ENCODE measurements at regions not wholly inside any gene's neighbourhood (a gene's known extent, or its start where the extent isn't known, plus 50 kb on each side); places are given as distances from the start of the nearest gene placed in this dataset.

- no peak for FAIRE-seq
- TF ChIP-seq TAF1 (IDR thresholded peaks at IDR 0.05; ENCODE audit: borderline replicate concordance, low read depth, low read length) (no peak), POLR2AphosphoS5 (IDR thresholded peaks at IDR 0.05; ENCODE audit: low read depth, low read length) (no peak), POLR2A (IDR thresholded peaks at IDR 0.05; ENCODE audit: low read depth, low read length) (no peak)
- no peak for DNase-seq (ENCODE audit: insufficient read length)
Measured at GRCh38 chr5:8493176-8493575, 624.2 kb downstream of the MTRR start.

GRCh38 chr5:8500426-8500825 lies 631.5 kb downstream of the MTRR start:
- TF ChIP-seq POLR2AphosphoS5 (IDR thresholded peaks at IDR 0.05; ENCODE audit: low read depth, low read length) (no peak), POLR2A (IDR thresholded peaks at IDR 0.05; ENCODE audit: low read depth, low read length) (no peak), TAF1 (IDR thresholded peaks at IDR 0.05; ENCODE audit: borderline replicate concordance, low read depth, low read length) (no peak)
- DNase-seq (ENCODE audit: insufficient read length): no peak
- no peak for FAIRE-seq

- TF ChIP-seq TAF1 (IDR thresholded peaks at IDR 0.05; ENCODE audit: borderline replicate concordance, low read depth, low read length) (no peak), POLR2AphosphoS5 (IDR thresholded peaks at IDR 0.05; ENCODE audit: low read depth, low read length) (no peak), POLR2A (IDR thresholded peaks at IDR 0.05; ENCODE audit: low read depth, low read length) (no peak)
- no peak for FAIRE-seq
- no peak for DNase-seq (ENCODE audit: insufficient read length)
Measured at GRCh38 chr5:8505196-8505595, 636.2 kb downstream of the MTRR start.

GRCh38 chr5:8508231-8508630 lies 639.3 kb downstream of the MTRR start:
- no peak for TF ChIP-seq TAF1 (IDR thresholded peaks at IDR 0.05; ENCODE audit: borderline replicate concordance, low read depth, low read length)
- no peak for TF ChIP-seq POLR2A (IDR thresholded peaks at IDR 0.05; ENCODE audit: low read depth, low read length)
- no peak for TF ChIP-seq POLR2AphosphoS5 (IDR thresholded peaks at IDR 0.05; ENCODE audit: low read depth, low read length)

GRCh38 chr5:8516356-8516755 lies 647.4 kb downstream of the MTRR start:
- TF ChIP-seq POLR2A (IDR thresholded peaks at IDR 0.05; ENCODE audit: low read depth, low read length): no peak
- TF ChIP-seq POLR2AphosphoS5 (IDR thresholded peaks at IDR 0.05; ENCODE audit: low read depth, low read length): no peak
- no peak for TF ChIP-seq TAF1 (IDR thresholded peaks at IDR 0.05; ENCODE audit: borderline replicate concordance, low read depth, low read length)
- DNase-seq (ENCODE audit: insufficient read length) (no peak), FAIRE-seq (no peak)

More at GRCh38 chr5:8508231-8508630, 639.3 kb downstream of the MTRR start:
- DNase-seq (ENCODE audit: insufficient read length) (no peak), FAIRE-seq (no peak)

- TF ChIP-seq POLR2A (IDR thresholded peaks at IDR 0.05; ENCODE audit: low read depth, low read length) (no peak), TAF1 (IDR thresholded peaks at IDR 0.05; ENCODE audit: borderline replicate concordance, low read depth, low read length) (no peak), POLR2AphosphoS5 (IDR thresholded peaks at IDR 0.05; ENCODE audit: low read depth, low read length) (no peak)
- FAIRE-seq: no peak
- DNase-seq (ENCODE audit: insufficient read length): no peak
Measured at GRCh38 chr5:8517456-8517855, 648.5 kb downstream of the MTRR start.

GRCh38 chr5:8520917-8521316 lies 652.0 kb downstream of the MTRR start:
- DNase-seq (ENCODE audit: insufficient read length) (no peak), FAIRE-seq (no peak)
- TF ChIP-seq POLR2A (IDR thresholded peaks at IDR 0.05; ENCODE audit: low read depth, low read length) (no peak), POLR2AphosphoS5 (IDR thresholded peaks at IDR 0.05; ENCODE audit: low read depth, low read length) (no peak), TAF1 (IDR thresholded peaks at IDR 0.05; ENCODE audit: borderline replicate concordance, low read depth, low read length) (no peak)

- DNase-seq (ENCODE audit: insufficient read length) (no peak), FAIRE-seq (no peak)
- TF ChIP-seq TAF1 (IDR thresholded peaks at IDR 0.05; ENCODE audit: borderline replicate concordance, low read depth, low read length): no peak
- no peak for TF ChIP-seq POLR2A (IDR thresholded peaks at IDR 0.05; ENCODE audit: low read depth, low read length)
- no peak for TF ChIP-seq POLR2AphosphoS5 (IDR thresholded peaks at IDR 0.05; ENCODE audit: low read depth, low read length)
Measured at GRCh38 chr5:8521991-8522390, 653.0 kb downstream of the MTRR start.

GRCh38 chr5:8522646-8523045 lies 653.7 kb downstream of the MTRR start:
- DNase-seq (ENCODE audit: insufficient read length) (no peak), FAIRE-seq (no peak)
- TF ChIP-seq POLR2AphosphoS5 (IDR thresholded peaks at IDR 0.05; ENCODE audit: low read depth, low read length): no peak
- no peak for TF ChIP-seq POLR2A (IDR thresholded peaks at IDR 0.05; ENCODE audit: low read depth, low read length)
- TF ChIP-seq TAF1 (IDR thresholded peaks at IDR 0.05; ENCODE audit: borderline replicate concordance, low read depth, low read length): no peak

GRCh38 chr5:8523501-8523900 lies 654.6 kb downstream of the MTRR start:
- DNase-seq (ENCODE audit: insufficient read length) (no peak), FAIRE-seq (no peak)
- no peak for TF ChIP-seq POLR2A (IDR thresholded peaks at IDR 0.05; ENCODE audit: low read depth, low read length)
- TF ChIP-seq TAF1 (IDR thresholded peaks at IDR 0.05; ENCODE audit: borderline replicate concordance, low read depth, low read length): no peak
- no peak for TF ChIP-seq POLR2AphosphoS5 (IDR thresholded peaks at IDR 0.05; ENCODE audit: low read depth, low read length)

GRCh38 chr5:8525819-8526218 lies 656.9 kb downstream of the MTRR start:
- FAIRE-seq (no peak), DNase-seq (ENCODE audit: insufficient read length) (no peak)
- TF ChIP-seq POLR2A (IDR thresholded peaks at IDR 0.05; ENCODE audit: low read depth, low read length): no peak

- DNase-seq (ENCODE audit: insufficient read length) (no peak), FAIRE-seq (no peak)
- TF ChIP-seq TAF1 (IDR thresholded peaks at IDR 0.05; ENCODE audit: borderline replicate concordance, low read depth, low read length): no peak
- no peak for TF ChIP-seq POLR2AphosphoS5 (IDR thresholded peaks at IDR 0.05; ENCODE audit: low read depth, low read length)
- TF ChIP-seq POLR2A (IDR thresholded peaks at IDR 0.05; ENCODE audit: low read depth, low read length): no peak
Measured at GRCh38 chr5:8528106-8528505, 659.2 kb downstream of the MTRR start.

- FAIRE-seq (no peak), DNase-seq (ENCODE audit: insufficient read length) (no peak)
- TF ChIP-seq POLR2A (IDR thresholded peaks at IDR 0.05; ENCODE audit: low read depth, low read length) (no peak), POLR2AphosphoS5 (IDR thresholded peaks at IDR 0.05; ENCODE audit: low read depth, low read length) (no peak), TAF1 (IDR thresholded peaks at IDR 0.05; ENCODE audit: borderline replicate concordance, low read depth, low read length) (no peak)
Measured at GRCh38 chr5:8538821-8539220, 669.9 kb downstream of the MTRR start.
